GM12878 (cell line): ENCODE measurements at regions not wholly inside any gene's neighbourhood (a gene's known extent, or its start where the extent isn't known, plus 50 kb on each side); places are given as distances from the start of the nearest gene placed in this dataset.

Experiments
- CTCF ChIP-seq, 3 experiments: IDR thresholded peaks in 2 of 3; conservative IDR thresholded peaks in 1 of 3; 2 replicates each; pipeline ENCODE4 v1.5.1; 2011; ENCODE audit warnings: low read depth in 3 of 3, low read length in 3 of 3, mild to moderate bottlenecking in 3 of 3, control low read depth in 2 of 3, moderate library complexity in 2 of 3, inconsistent platforms in 1 of 3, mixed read lengths in 1 of 3; ENCODE audit not compliant: control insufficient read depth in 2 of 3, insufficient read depth in 1 of 3; ENCODE audit errors: extremely low read depth in 1 of 3
- EGR1 ChIP-seq, 2 experiments: IDR thresholded peaks; 1 replicate in 1 of 2; 2 replicates in 1 of 2; pipeline ENCODE4 v1.6.1; 2011 to 2012; ENCODE audit warnings: low read depth in 2 of 2, low read length in 2 of 2, borderline replicate concordance in 1 of 2, mild to moderate bottlenecking in 1 of 2, moderate library complexity in 1 of 2
- SPI1 ChIP-seq: IDR thresholded peaks from 2 replicates; pipeline ENCODE4 v1.6.1; 2011; ENCODE audit warnings: low read depth, mild to moderate bottlenecking, low read length, moderate library complexity, borderline replicate concordance; ENCODE audit not compliant: insufficient read depth
- YY1 ChIP-seq: IDR thresholded peaks from 2 replicates; pipeline ENCODE4 v1.6.1; 2011; ENCODE audit warnings: low read depth, mild to moderate bottlenecking, low read length
- ZNF24 ChIP-seq: fragments of 450-650 bp; IDR thresholded peaks from 2 replicates; pipeline ENCODE4 v1.6.1; 2017; ENCODE audit warnings: antibody characterized with exemption, mild to moderate bottlenecking
- TF ChIP-seq, protein P1 (sequence below): fragments of 450-650 bp; IDR thresholded peaks from 2 replicates; pipeline ENCODE4 v1.6.1; 2016; ENCODE audit warnings: mild to moderate bottlenecking, moderate library complexity, borderline replicate concordance
- TF ChIP-seq, protein P2 (sequence below): IDR thresholded peaks from 2 replicates; pipeline ENCODE4 v1.6.1; 2011; ENCODE audit warnings: low read depth, mild to moderate bottlenecking, low read length, moderate library complexity, borderline replicate concordance; ENCODE audit errors: extremely low read depth
- TF ChIP-seq, protein P3 (sequence below): IDR thresholded peaks from 2 replicates; pipeline ENCODE4 v1.6.1; 2012; ENCODE audit warnings: mild to moderate bottlenecking, low read depth, low read length

DNA sequence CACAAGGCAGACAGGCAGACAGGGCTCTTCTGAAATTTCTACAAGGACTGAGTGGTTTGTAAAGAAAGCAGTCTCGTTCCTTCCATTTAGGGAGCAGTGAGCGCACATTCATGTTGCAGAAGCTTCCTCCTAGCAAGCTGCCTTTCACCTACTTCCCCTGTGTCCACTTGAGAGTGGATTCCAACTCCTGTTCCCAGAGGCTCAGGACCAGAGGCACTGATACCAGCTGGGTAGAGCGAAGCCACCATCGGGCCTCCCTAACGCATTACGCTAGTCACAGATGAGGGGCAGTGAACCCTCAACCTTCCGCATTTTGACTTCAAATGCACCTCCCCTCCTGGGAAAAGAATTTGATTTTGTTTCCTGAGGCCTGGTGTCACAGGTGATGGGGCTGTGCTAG, 215.8 kb downstream of the SIPA1L2 start:
- TF ChIP-seq, protein P1, sequence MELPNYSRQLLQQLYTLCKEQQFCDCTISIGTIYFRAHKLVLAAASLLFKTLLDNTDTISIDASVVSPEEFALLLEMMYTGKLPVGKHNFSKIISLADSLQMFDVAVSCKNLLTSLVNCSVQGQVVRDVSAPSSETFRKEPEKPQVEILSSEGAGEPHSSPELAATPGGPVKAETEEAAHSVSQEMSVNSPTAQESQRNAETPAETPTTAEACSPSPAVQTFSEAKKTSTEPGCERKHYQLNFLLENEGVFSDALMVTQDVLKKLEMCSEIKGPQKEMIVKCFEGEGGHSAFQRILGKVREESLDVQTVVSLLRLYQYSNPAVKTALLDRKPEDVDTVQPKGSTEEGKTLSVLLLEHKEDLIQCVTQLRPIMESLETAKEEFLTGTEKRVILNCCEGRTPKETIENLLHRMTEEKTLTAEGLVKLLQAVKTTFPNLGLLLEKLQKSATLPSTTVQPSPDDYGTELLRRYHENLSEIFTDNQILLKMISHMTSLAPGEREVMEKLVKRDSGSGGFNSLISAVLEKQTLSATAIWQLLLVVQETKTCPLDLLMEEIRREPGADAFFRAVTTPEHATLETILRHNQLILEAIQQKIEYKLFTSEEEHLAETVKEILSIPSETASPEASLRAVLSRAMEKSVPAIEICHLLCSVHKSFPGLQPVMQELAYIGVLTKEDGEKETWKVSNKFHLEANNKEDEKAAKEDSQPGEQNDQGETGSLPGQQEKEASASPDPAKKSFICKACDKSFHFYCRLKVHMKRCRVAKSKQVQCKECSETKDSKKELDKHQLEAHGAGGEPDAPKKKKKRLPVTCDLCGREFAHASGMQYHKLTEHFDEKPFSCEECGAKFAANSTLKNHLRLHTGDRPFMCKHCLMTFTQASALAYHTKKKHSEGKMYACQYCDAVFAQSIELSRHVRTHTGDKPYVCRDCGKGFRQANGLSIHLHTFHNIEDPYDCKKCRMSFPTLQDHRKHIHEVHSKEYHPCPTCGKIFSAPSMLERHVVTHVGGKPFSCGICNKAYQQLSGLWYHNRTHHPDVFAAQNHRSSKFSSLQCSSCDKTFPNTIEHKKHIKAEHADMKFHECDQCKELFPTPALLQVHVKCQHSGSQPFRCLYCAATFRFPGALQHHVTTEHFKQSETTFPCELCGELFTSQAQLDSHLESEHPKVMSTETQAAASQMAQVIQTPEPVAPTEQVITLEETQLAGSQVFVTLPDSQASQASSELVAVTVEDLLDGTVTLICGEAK: no peak
- TF ChIP-seq SPI1 (no peak), YY1 (no peak), CTCF (IDR thresholded peaks at IDR 0.05 in 2 of 3, conservative IDR thresholded peaks at IDR 0.05 in 1 of 3; ENCODE audit: control insufficient read depth in 2 of 3, extremely low read depth in 1 of 3, insufficient read depth in 1 of 3, low read depth in 3 of 3, low read length in 3 of 3) (no peak), ZNF24 (no peak), EGR1 (IDR thresholded peaks at IDR 0.05; ENCODE audit: borderline replicate concordance in 1 of 2, low read depth in 2 of 2, low read length in 2 of 2) (no peak)
- TF ChIP-seq, protein P2, sequence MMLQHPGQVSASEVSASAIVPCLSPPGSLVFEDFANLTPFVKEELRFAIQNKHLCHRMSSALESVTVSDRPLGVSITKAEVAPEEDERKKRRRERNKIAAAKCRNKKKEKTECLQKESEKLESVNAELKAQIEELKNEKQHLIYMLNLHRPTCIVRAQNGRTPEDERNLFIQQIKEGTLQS: no peak
- TF ChIP-seq, protein P3, sequence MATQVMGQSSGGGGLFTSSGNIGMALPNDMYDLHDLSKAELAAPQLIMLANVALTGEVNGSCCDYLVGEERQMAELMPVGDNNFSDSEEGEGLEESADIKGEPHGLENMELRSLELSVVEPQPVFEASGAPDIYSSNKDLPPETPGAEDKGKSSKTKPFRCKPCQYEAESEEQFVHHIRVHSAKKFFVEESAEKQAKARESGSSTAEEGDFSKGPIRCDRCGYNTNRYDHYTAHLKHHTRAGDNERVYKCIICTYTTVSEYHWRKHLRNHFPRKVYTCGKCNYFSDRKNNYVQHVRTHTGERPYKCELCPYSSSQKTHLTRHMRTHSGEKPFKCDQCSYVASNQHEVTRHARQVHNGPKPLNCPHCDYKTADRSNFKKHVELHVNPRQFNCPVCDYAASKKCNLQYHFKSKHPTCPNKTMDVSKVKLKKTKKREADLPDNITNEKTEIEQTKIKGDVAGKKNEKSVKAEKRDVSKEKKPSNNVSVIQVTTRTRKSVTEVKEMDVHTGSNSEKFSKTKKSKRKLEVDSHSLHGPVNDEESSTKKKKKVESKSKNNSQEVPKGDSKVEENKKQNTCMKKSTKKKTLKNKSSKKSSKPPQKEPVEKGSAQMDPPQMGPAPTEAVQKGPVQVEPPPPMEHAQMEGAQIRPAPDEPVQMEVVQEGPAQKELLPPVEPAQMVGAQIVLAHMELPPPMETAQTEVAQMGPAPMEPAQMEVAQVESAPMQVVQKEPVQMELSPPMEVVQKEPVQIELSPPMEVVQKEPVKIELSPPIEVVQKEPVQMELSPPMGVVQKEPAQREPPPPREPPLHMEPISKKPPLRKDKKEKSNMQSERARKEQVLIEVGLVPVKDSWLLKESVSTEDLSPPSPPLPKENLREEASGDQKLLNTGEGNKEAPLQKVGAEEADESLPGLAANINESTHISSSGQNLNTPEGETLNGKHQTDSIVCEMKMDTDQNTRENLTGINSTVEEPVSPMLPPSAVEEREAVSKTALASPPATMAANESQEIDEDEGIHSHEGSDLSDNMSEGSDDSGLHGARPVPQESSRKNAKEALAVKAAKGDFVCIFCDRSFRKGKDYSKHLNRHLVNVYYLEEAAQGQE: no peak
